PFSK-1 (cell line): ENCODE measurements at regions not wholly inside any gene's neighbourhood (a gene's known extent, or its start where the extent isn't known, plus 50 kb on each side); places are given as distances from the start of the nearest gene placed in this dataset.

Experiments
- FOXP2 ChIP-seq: optimal IDR thresholded peaks from 2 replicates; pipeline ENCODE3; 2011; ENCODE audit warnings: borderline replicate concordance, control low read depth, inconsistent platforms; ENCODE audit not compliant: insufficient read depth; ENCODE audit errors: extremely low read length, extremely low read depth
- POLR2AphosphoS5 ChIP-seq: IDR thresholded peaks from 2 replicates; pipeline ENCODE4 v1.6.1; 2012; ENCODE audit warnings: low read depth, mild to moderate bottlenecking, control low read depth, low read length, moderate library complexity
- SIN3A ChIP-seq: IDR thresholded peaks from 2 replicates; pipeline ENCODE4 v1.6.1; 2012; ENCODE audit warnings: mild to moderate bottlenecking, low read length, moderate library complexity, borderline replicate concordance; ENCODE audit not compliant: insufficient read depth
- TAF1 ChIP-seq: IDR thresholded peaks from 2 replicates; pipeline ENCODE4 v1.6.1; 2012; ENCODE audit warnings: low read length, control low read depth, borderline replicate concordance; ENCODE audit not compliant: insufficient read depth
- TF ChIP-seq, protein P1 (sequence below), 2 experiments: IDR thresholded peaks; 2 replicates each; pipeline versions ENCODE4 v1.6.1 to v1.8.0; 2011 to 2012; ENCODE audit warnings: low read depth in 2 of 2, low read length in 2 of 2, control low read depth in 1 of 2, inconsistent platforms in 1 of 2, mild to moderate bottlenecking in 1 of 2, moderate library complexity in 1 of 2; ENCODE audit not compliant: insufficient read depth in 1 of 2

DNA sequence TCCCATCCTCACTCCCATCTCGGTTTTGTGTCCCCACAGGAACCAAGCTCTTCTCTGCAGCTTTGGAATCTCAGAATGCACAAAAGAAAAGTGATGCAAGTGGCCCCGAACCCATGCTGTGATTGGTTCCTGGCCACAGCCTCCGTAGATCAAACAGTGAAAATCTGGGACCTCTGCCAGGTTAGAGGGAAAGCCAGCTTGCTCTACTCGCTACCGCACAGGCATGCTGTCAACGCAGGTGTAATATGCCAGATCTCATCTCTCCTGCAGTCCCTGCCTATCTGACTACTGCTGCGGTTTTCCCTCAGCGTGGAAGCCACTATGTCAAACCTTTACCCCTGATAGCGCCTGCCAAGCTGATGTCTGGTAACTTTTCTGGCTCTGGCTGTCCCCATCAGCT lies 200.5 kb upstream of the LRRC4C start:
- TF ChIP-seq FOXP2 = no peak
- TF ChIP-seq SIN3A = no peak
- TF ChIP-seq, protein P1, sequence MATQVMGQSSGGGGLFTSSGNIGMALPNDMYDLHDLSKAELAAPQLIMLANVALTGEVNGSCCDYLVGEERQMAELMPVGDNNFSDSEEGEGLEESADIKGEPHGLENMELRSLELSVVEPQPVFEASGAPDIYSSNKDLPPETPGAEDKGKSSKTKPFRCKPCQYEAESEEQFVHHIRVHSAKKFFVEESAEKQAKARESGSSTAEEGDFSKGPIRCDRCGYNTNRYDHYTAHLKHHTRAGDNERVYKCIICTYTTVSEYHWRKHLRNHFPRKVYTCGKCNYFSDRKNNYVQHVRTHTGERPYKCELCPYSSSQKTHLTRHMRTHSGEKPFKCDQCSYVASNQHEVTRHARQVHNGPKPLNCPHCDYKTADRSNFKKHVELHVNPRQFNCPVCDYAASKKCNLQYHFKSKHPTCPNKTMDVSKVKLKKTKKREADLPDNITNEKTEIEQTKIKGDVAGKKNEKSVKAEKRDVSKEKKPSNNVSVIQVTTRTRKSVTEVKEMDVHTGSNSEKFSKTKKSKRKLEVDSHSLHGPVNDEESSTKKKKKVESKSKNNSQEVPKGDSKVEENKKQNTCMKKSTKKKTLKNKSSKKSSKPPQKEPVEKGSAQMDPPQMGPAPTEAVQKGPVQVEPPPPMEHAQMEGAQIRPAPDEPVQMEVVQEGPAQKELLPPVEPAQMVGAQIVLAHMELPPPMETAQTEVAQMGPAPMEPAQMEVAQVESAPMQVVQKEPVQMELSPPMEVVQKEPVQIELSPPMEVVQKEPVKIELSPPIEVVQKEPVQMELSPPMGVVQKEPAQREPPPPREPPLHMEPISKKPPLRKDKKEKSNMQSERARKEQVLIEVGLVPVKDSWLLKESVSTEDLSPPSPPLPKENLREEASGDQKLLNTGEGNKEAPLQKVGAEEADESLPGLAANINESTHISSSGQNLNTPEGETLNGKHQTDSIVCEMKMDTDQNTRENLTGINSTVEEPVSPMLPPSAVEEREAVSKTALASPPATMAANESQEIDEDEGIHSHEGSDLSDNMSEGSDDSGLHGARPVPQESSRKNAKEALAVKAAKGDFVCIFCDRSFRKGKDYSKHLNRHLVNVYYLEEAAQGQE (IDR thresholded peaks at IDR 0.05; ENCODE audit: insufficient read depth in 1 of 2, low read depth in 2 of 2, low read length in 2 of 2) = no peak
- TF ChIP-seq POLR2AphosphoS5 = no peak
- no peak for TF ChIP-seq TAF1

GRCh38 chr11:41660585-41660984 lies 201.1 kb upstream of the LRRC4C start:
- TF ChIP-seq, protein P1 (IDR thresholded peaks at IDR 0.05; ENCODE audit: insufficient read depth in 1 of 2, low read depth in 2 of 2, low read length in 2 of 2) = no peak
- TF ChIP-seq FOXP2 = no peak
- TF ChIP-seq POLR2AphosphoS5 = no peak
- no peak for TF ChIP-seq TAF1
- TF ChIP-seq SIN3A = no peak

DNA sequence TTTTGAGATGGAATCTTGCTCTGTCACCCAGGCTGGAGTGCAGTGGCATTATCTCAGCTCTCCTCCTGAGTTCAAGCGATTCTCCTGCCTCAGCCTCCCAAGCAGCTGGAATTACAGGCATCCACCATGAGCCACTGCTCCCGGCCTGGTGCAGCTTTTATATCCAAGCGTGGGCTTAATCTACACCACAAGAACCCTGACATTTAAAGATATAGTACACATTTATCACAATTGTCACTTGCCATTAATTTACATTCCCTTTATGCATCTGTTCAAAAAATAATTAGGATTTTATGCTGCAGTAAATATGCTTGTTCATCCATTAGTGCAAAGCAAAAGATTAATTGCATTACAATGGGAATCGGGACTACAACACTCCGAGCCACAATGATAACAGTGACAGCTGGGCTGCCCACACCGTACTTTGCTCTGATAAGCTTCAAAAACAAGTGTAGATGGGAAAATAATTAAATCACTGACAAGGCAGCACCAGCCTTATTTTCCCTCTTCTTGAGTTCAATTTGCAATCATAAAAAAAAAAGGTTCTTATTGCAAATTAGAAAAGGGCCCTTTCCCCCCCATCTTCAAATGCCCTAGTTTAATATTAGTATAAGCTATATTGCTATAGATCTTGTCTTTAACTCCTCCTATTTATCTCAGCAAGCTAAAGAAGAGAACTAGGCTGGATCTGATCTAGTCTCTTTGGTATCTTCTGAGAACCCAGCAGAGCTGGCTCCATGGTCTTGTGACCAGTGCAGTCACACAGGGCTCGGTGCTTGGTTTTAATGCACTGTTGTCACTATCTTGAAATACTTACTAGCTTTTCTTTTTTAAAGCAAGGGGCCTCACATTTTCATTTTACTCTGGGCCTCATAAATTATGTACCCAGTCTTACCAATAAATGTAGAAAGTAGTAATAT lies 206.2 kb upstream of the LRRC4C start:
- TF ChIP-seq SIN3A = no peak
- TF ChIP-seq POLR2AphosphoS5 = no peak

- TF ChIP-seq FOXP2 (no peak), SIN3A (no peak), TAF1 (no peak), POLR2AphosphoS5 (no peak)
- TF ChIP-seq, protein P1 (IDR thresholded peaks at IDR 0.05; ENCODE audit: insufficient read depth in 1 of 2, low read depth in 2 of 2, low read length in 2 of 2) = no peak
Observed at GRCh38 chr11:41666951-41667653, 207.7 kb upstream of the LRRC4C start.

GRCh38 chr11:41675205-41675604 lies 215.8 kb upstream of the LRRC4C start:
- TF ChIP-seq, protein P1 (IDR thresholded peaks at IDR 0.05; ENCODE audit: insufficient read depth in 1 of 2, low read depth in 2 of 2, low read length in 2 of 2) = no peak
- TF ChIP-seq FOXP2 (no peak), SIN3A (no peak), TAF1 (no peak), POLR2AphosphoS5 (no peak)
